Ectodermal cell (in vitro differentiated cells): ENCODE measurements at regions not wholly inside any gene's neighbourhood (a gene's known extent, or its start where the extent isn't known, plus 50 kb on each side); places are given as distances from the start of the nearest gene placed in this dataset.
"Not testable (repeated sequence)": the region's sequence is repeated elsewhere in the genome, so short reads cannot be mapped to it uniquely, and the experiment has no call there.

ENCODE experiments used
- H3K27ac ChIP-seq: 2 replicates; pipeline ENCODE4 v1.7.0; 2013; ENCODE audit warnings: mild to moderate bottlenecking, low read depth, low read length; ENCODE audit not compliant: insufficient read depth, poor library complexity, severe bottlenecking
- H3K27me3 ChIP-seq: 2 replicates; pipeline ENCODE4 v1.7.0; 2013; ENCODE audit warnings: mild to moderate bottlenecking, low read length; ENCODE audit not compliant: insufficient read depth, control insufficient read depth, poor library complexity, severe bottlenecking
- H3K36me3 ChIP-seq: one replicate; pipeline ENCODE4 v1.7.0; 2013; ENCODE audit warnings: low read length; ENCODE audit not compliant: control insufficient read depth, insufficient read depth
- H3K4me1 ChIP-seq: one replicate; pipeline ENCODE4 v1.7.0; 2013; ENCODE audit warnings: low read length; ENCODE audit not compliant: control insufficient read depth, insufficient read depth
- H3K4me3 ChIP-seq: 2 replicates; pipeline ENCODE4 v1.7.0; 2013; ENCODE audit warnings: low read depth, low read length, control low read depth; ENCODE audit not compliant: insufficient read depth
- H3K9me3 ChIP-seq: 2 replicates; pipeline ENCODE4 v1.7.0; 2013; ENCODE audit warnings: mild to moderate bottlenecking, low read length, moderate library complexity; ENCODE audit not compliant: control insufficient read depth
- WGBS, 2 experiments: methylation state at CpG; one replicate each; pipeline ENCODE4 v1.1.7; 2013; ENCODE audit warnings: missing lambda C conversion rate in 2 of 2; 5-methylcytosine and 5-hydroxymethylcytosine counted together

- no peak overlapping the region for H3K4me3 ChIP-seq
- no peak overlapping the region for H3K27ac ChIP-seq
- WGBS, 2 experiments = 92 to 97% methylated on average over 1 to 2 of the region's 3 CpGs
- H3K27me3 ChIP-seq = no peaks in the 10 kb centered on the region
- no peaks in the 10 kb centered on the region for H3K36me3 ChIP-seq
- no peaks in the 10 kb centered on the region for H3K4me1 ChIP-seq
- H3K9me3 ChIP-seq = no peaks in the 10 kb centered on the region
Measured at GRCh38 chr9:23011669-23012068, 565.0 kb downstream of the DMRTA1 start.

- Histone ChIP-seq H3K4me3 (no peak overlapping the region), H3K4me1 (no peaks in the 10 kb centered on the region), H3K27ac (no peak overlapping the region), H3K9me3 (no peaks in the 10 kb centered on the region), H3K27me3 (no peaks in the 10 kb centered on the region), H3K36me3 (no peaks in the 10 kb centered on the region)
- 87 to 96% methylated on average over 1 of the region's 1 CpG for WGBS, 2 experiments
Measured at GRCh38 chr9:23015557-23015956, 568.9 kb downstream of the DMRTA1 start.

DNA sequence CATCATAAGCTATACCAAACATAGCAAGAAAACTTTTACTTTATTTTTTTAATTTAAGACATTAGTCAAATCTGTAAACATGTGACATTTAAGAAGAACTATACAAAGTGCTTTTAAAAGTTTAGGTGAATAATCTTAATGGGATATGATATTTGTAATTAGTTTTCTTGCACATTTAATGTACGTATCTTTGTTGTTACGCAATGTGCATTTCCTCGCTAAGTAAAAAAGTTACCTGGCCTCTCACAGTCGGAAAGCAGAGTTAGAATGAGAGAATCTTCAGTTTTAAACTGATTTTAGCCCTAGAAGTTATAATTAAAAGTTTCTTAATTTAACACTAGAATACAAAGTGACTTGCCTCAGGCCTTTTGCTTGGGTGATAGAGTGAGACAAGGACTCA lies 589.8 kb downstream of the DMRTA1 start:
- H3K9me3 ChIP-seq = no peaks in the 10 kb centered on the region
- H3K36me3 ChIP-seq = no peaks in the 10 kb centered on the region
- H3K27me3 ChIP-seq = no peaks in the 10 kb centered on the region
- no peak overlapping the region for H3K4me3 ChIP-seq
- H3K4me1 ChIP-seq = no peaks in the 10 kb centered on the region
- 98 to 99% methylated on average over 3 to 4 of the region's 4 CpGs for WGBS, 2 experiments
- H3K27ac ChIP-seq = no peak overlapping the region

- Histone ChIP-seq H3K9me3 (no peaks in the 10 kb centered on the region), H3K27me3 (no peaks in the 10 kb centered on the region), H3K4me1 (no peaks in the 10 kb centered on the region), H3K36me3 (no peaks in the 10 kb centered on the region), H3K27ac (no peak overlapping the region), H3K4me3 (no peak overlapping the region)
Measured at GRCh38 chr9:23039402-23039801, 592.8 kb downstream of the DMRTA1 start.

- no peaks in the 10 kb centered on the region for H3K4me1 ChIP-seq
- no peaks in the 10 kb centered on the region for H3K27me3 ChIP-seq
- H3K4me3 ChIP-seq = no peak overlapping the region
- no peaks in the 10 kb centered on the region for H3K36me3 ChIP-seq
- H3K9me3 ChIP-seq = no peaks in the 10 kb centered on the region
- H3K27ac ChIP-seq = no peak overlapping the region
Measured at GRCh38 chr9:23041466-23041865, 594.8 kb downstream of the DMRTA1 start.

GRCh38 chr9:23044549-23044948 lies 597.9 kb downstream of the DMRTA1 start:
- no peaks in the 10 kb centered on the region for H3K4me1 ChIP-seq
- H3K4me3 ChIP-seq = no peak overlapping the region
- no peaks in the 10 kb centered on the region for H3K9me3 ChIP-seq
- H3K27me3 ChIP-seq = no peaks in the 10 kb centered on the region
- H3K27ac ChIP-seq = no peak overlapping the region
- no peaks in the 10 kb centered on the region for H3K36me3 ChIP-seq

- not testable (repeated sequence) for H3K9me3 ChIP-seq, H3K4me3 ChIP-seq
- WGBS, 2 experiments = 78 to 92% methylated on average over 1 of the region's 1 CpG
Measured at GRCh38 chr9:23046026-23046425, 599.4 kb downstream of the DMRTA1 start.

DNA sequence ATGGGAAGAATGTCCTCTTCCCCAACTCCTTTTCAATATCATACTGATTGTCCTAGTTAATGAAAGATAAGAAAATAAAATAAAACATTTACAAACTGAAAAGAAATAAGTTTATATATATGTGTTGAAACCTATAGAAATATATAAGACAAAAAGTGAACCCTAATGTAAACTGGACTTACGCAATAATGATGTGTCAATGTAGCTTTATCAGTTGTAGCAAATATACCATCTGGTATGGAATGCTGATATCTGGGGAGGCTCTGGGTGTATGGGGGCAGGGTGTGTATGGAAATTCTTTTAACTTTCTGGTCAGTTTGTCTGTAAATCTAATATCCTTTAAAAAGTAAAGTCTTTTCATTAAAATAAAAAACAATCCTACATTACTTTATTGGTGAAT lies 603.9 kb downstream of the DMRTA1 start:
- no peak overlapping the region for H3K4me3 ChIP-seq
- H3K36me3 ChIP-seq = no peaks in the 10 kb centered on the region
- H3K27ac ChIP-seq = no peak overlapping the region
- no peaks in the 10 kb centered on the region for H3K9me3 ChIP-seq
- WGBS, 2 experiments = 93 to 96% methylated on average over 1 of the region's 1 CpG
- H3K27me3 ChIP-seq = no peaks in the 10 kb centered on the region
- H3K4me1 ChIP-seq = no peaks in the 10 kb centered on the region

More at GRCh38 chr9:23046026-23046425, 599.4 kb downstream of the DMRTA1 start:
- not testable (repeated sequence) for H3K4me1 ChIP-seq, H3K27ac ChIP-seq, H3K27me3 ChIP-seq, H3K36me3 ChIP-seq

DNA sequence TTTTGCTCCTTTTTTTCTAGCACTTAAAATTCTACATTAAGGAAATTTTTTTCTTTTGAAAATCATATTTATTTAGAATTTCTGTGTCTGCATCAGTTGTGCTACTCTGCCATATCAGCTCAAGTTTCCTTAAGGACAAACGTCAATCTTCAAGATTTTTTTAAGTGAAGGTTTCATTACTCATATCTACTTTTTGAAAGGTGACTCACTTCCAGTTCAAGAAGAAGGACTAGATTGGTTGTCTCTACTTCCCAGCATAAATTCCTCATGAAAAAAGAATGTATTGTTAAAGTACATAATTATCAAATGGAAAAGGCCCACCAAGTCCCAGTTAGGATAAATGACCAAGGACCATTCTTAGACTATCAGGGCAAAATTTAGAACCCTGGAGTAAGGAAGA lies 626.5 kb downstream of the DMRTA1 start:
- Histone ChIP-seq H3K4me3 (no peak overlapping the region), H3K27ac (no peak overlapping the region), H3K27me3 (no peaks in the 10 kb centered on the region), H3K4me1 (no peaks in the 10 kb centered on the region), H3K9me3 (no peaks in the 10 kb centered on the region), H3K36me3 (no peaks in the 10 kb centered on the region)
- WGBS, 2 experiments = 82% methylated on average over 1 of the region's 1 CpG; no CpG with 5 or more reads in 1 of the 2 experiments

DNA sequence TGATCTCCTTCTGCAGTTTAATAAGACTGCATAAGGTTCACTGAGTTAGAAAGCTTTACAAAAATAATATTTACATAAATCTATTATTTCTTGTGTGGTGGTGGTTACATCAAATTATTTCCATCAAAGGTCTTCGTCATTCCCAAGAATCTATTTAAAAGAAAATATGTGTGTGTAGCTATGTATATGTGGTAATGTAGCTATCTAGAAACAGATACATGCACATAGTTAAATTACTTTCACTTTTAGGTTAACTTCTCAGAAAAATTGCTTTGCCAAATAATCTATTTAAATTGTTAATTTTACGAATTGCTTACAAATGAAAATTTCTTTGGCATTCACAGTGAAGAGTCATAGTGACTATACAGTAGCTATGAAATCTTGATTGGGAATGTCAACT lies 633.2 kb downstream of the DMRTA1 start:
- Histone ChIP-seq H3K27me3 (no peaks in the 10 kb centered on the region), H3K36me3 (no peaks in the 10 kb centered on the region), H3K9me3 (no peaks in the 10 kb centered on the region), H3K27ac (no peak overlapping the region), H3K4me3 (no peak overlapping the region), H3K4me1 (no peaks in the 10 kb centered on the region)
- WGBS, 2 experiments = 88 to 100% methylated on average over 1 of the region's 2 CpGs

GRCh38 chr9:23081377-23081776 lies 634.8 kb downstream of the DMRTA1 start:
- Histone ChIP-seq H3K27ac (no peak overlapping the region), H3K9me3 (no peaks in the 10 kb centered on the region), H3K4me1 (no peaks in the 10 kb centered on the region), H3K27me3 (no peaks in the 10 kb centered on the region), H3K4me3 (no peak overlapping the region), H3K36me3 (no peaks in the 10 kb centered on the region)
- 90 to 92% methylated on average over 5 of the region's 5 CpGs for WGBS, 2 experiments
